ENCODE measurements at regions not wholly inside any gene's neighbourhood (a gene's known extent, or its start where the extent isn't known, plus 50 kb on each side); places are given as distances from the start of the nearest gene placed in this dataset.

DNA sequence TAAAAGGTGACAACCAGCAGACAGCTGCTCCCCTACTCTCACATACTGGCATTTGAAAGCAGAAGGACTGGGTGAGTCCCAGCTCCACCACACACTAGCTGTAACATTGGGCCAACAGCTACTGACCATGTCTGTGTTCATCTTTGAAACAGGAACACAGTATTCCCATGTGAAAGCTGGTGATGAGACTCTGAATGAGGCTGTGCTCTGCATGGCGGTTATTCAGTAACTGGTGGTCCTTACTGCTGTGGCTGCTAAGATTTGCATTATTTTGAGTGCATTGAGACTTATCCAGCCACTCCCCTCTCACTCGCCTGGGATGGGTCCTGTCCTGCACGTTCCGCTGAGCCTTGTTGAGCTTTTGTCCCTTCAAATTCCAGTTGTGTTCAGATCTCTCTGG, 342.9 kb downstream of the FOXL1 start:
- no peak for DNase-seq

DNA sequence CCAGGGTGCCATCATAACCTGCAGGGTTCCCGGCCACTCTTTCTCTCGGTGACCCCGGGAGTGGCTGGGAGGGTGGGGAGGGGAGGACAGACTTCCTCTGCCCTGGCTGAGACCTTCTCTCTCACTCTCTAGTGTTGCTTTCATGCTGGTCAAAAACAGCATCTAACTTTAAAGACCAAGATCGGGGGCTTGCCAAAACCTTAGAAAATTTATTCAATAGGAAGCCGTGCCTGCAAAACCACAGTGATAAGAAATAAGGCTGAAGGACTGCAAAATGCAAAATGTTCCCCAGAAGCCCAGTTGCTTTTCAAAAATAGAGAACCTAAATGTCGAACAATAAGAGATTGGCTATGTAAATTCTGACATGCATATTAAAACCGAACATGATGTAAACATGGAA, 344.0 kb downstream of the FOXL1 start:
- no peak for DNase-seq

DNA sequence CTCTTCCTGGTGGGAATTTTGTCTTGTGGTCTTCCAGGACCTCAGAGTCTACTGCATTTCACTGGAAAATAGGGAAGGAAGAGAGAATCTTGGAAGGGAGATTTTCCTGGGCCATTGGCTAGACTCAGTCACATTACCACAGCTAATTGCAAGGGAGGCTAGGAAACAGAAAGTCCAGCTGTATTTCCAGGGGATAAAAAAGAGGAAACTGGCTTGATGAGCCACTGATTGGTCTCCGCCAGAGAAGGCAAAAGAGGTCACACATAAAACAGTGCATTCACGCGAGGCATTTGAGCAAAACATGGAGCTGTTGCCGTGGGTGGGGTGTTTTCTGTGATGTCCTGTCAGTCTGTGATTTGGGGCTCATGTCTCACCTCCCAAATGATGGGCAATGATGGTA, 345.3 kb downstream of the FOXL1 start:
- DNase-seq: no peak

DNA sequence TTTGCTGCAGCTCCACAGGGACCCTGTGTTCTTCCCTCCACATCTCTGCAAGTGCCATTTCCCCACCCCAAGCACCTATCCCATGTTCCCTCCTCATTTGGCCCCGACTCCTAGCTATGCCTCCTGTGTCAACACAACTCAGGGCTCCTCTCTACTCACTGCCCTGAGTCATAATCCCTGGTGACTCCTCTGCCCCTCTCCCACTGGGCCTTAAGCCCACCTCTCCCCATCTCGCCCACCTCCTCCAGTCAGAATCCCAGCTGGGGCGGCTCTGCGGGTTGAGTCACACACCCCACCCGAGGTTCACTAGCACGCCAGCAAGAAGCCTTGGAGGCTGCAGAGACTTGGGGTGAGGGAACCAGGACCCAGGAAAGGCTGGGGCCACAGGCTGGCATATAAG, 346.2 kb downstream of the FOXL1 start:
- no peak for DNase-seq

DNA sequence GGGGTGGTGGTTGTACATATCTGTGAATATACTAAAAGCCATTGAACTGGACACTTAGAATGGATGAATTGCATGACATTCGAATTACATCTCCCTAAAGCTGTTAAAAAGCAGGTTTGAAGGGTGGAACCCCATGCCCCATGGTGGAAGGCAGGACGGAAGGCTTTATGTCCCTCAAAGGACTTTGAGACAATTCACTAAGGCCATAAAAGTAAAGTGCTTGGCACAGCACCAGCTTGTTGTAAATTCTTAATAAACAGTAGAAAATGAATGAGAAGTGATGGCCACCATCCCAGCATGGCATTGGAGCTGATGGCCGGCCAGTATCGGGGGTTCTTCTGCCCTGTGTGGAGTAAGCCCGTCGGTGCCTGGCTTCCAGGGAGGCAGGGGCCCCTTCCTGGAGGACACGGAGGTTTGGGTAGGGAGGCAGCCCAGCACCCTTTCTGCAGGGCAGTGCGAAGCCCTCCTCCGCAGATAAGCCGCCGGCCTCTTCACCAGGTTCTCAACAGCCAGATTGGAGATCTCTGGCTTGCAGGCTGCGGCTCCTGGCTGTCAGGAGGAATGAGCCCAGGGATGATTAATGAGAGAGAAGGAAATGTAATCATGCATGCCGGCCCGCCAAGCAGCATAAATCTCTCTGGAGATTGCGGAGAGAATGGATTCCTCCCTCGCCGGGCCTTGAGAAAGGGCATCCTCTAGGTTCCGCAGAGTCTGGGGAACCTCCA, 346.9 kb downstream of the FOXL1 start:
- DNase-seq: no peak

DNA sequence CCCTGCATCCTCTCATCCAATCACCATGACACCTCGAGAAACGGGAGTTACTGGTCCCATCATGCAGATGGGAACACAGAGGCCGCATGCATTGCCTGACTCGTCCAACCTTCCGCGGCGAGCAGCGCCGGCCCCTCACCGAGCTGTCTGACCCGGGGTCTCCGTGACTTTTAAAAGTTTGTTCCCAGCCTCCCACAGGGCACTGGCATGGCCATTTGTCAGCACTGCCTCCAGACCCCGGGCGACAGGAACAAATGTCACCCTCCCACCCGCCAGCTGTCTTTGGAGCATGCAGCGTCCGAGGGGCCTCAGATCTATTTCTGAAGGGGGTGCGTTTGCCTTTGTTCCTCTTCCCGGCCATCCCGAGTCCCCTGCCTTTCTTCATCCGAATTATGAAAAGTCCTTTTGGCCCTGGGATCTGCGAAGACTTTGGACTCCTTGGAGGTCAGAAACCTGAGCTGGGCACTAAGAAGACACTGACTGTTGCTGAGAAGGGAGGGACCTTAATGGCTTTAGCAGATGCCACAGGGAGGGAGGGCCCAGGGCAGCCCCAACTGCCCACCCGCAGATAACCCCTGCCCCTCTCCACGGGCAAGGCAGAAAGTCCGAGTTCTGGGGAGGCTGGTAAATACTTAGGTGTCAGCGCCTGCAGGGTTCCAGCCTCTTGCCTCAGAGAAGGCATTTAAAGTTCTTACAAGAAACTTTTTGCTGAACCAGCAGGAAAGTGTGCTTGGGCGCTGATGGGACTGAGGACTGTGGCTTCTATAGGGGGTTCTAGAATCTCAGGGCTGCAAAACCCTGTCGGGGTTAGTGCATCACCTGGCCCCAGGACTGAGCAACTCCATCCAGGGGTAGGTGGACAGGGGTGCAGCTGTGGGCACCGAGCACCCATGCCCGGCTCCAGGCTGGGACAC, 348.1 kb downstream of the FOXL1 start:
- no peak for DNase-seq

DNA sequence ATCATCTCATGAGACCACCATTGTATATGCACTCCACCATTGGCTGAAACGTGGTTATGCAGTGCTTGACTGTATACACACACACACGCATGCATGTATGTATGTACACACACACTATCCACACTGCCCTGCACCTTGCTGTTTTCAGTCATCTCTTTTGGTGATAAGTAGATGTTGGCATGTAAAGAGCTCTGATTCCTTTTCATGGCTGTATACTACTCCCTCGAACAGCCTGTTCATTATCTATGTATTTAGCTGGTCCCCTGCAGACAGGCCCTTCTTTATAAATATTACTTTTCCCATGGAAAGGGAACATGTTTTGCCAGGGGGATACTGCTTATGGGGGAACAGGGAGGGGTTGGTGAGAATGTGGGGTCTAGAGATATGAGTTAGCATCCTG, 349.4 kb downstream of the FOXL1 start:
- DNase-seq: no peak

DNA sequence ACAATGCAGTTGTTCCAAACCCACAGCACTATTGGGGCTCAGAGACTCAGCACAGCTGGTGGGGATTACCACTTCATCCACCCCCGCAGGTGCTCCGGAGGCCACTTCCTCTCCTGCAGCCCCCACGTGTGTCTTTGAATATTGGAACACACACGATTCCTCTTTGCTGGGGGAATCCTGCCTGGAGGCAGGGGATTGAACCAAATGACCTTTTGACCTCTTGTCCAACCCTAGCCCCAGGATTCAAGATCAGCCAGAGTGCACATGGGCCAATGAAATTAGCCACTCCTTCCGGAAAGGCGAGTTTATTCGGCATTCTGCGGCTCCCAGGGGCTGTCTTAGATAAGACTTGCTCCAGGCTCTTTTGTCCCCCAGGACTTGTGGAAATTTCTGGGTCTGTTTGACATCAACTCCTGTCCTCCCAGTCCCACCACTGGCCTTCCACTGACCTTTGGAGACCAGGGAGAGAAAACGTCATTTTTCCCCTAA, 350.2 kb downstream of the FOXL1 start:
- DNase-seq: no peak

DNA sequence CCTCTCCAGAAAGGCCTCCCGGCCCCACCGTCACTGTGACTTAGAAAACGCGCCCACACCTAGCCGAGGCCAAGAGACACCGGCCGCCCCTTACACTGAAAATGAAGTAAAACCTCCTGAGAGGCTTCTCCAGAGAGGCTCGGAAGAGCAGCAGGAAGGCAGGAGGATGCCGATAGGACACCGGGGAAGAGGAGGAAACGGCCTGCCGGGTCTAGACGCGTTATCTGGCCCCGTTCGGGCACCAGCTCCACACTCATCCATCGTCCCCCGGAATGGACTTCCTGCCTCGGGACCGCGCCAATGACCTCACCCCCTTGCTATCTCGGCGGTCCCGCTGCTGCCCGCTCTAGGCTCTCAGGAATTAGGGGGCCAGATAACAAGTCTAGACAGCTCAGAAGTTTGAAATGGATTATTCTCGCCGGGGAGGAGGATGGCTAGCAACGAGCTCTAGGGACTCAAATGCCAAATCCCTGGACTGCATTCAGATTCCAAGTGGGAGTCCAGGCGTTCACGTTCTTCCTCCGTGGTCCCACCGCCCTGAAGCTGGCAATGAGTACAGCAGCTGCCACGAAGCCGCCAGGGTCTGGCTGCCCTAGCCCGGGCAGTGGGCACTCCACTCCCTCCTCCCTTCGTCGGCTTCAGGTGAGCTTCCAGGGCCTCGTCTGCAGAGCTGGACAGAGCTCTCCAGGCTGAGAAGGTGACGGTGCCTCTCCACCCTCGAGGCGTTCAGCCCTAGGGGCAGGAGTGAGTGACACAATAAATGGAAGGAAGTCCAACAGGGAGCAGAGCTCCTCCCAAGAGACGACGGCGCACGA, 350.9 kb downstream of the FOXL1 start:
- peak; percentile 35 for DNase-seq

DNA sequence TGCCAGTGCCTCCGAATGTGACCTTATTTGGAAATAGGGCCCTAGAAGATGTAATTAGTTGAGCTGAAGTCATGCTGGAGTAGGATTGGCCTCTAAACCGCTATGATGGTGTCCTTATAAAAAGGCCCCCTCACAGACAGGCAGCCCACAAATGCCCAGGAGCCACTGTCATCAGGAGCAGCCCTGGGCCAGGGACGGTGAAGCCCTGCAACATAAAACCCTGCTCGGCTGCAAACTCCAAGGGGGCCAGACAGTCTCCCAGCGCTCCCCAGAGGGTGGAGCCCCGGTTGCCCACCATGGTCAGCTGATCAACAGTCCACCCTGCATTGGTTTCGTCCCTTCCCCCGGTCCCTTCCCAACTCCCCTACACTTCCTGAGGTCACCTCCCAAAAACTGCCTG, 351.7 kb downstream of the FOXL1 start:
- DNase-seq: no peak

DNA sequence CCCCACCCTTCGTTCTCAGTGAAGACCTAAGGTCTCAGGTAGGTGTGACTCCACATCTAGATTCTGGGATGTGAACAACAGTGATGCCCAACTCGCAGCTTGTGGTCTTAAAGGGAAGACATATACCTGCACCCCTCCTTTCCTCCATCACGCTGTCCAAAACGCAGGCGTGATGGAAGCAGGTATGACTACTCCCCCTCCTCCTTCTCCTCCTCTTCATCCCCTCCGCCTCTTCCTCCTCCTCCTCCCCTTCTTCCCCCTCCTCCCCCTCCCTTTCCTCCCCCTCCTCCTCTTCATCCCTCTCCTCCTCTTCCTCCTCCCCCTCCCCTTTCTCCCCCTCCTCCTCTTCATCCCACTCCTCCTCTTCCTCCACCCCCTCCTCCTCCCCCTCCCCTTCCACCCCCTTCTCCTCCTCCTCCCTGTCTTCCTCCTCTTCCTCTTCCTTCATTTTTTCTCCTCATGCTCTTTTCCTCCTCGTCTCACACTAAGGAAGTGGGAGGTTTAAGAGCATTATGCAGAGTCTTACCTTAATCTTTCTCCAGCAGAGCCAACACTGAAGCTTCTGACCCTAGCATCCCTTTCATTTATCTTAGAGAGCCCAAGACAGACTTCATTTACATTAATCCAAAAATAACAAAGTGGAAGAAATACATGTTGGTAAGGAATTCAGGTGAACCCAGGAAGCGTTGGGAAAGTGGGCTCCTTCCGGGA, 352.5 kb downstream of the FOXL1 start:
- DNase-seq: no peak

DNA sequence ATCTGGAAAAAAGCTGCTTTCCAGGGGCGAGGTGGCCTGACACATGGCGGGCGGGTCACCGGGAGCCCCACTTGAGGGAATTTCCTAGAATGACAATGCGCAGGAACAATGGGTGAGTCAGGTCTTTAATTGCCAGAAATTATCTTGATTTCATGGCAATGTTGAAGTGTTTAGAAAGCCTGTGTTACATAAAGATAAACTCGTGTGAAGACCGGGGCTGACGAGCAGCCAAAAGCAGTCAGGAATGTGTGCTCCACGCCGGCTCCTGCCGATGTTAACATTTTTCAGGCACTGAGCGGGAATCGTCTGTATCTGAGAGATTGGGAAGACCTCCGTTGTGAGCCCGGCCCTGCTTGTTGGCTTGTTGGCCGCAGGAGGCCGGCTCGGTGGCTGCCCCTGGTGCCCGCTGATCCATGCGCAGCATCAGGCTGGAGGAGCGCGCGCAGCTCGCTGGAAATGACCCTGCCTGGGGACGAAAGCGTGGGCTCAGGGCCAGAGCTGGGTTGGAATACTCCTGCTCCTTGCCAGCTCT, 353.1 kb downstream of the FOXL1 start:
- DNase-seq: peak; percentile 25

DNA sequence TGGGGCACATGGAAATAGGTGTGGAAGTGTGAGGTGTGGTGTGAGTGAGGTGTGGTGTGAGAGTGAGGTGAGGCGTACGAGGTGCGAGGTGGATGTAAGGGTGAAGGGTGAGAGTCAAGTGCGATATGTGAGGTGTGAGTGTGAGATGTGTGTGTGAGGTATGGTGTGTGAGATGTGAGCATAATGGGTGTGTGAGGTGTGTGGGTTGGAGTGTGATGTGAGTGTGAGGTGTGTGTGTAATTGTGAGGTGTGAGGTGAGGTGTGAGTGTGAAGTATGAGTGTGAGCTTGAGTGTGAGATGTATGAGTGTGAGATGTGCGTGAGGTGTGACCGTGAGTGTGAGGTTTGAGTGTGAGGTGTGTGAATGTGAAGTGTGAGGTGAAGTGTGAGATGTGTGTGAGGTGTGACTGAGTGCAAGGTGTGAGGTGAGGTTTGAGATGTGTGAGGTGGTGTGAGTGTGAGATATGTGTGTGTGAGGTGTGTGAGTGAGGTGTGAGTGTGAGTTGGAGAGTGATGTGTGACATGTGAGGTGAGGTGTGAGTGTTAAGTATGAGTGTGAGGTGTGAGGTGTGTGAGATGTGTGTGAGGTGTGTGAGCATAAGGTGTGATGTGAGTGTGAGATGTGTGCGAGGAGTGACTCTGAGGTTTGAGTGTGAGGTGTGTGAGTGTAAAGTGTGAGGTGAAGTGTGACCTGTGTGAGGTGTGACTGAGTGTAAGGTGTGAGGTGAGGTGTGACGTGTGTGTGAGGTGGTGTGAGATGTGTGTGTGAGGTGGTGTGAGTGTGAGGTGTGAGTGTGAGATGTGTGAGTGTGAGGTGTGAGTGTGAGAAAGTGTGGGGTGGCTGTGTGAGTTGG, 354.0 kb downstream of the FOXL1 start:
- DNase-seq: no peak

DNA sequence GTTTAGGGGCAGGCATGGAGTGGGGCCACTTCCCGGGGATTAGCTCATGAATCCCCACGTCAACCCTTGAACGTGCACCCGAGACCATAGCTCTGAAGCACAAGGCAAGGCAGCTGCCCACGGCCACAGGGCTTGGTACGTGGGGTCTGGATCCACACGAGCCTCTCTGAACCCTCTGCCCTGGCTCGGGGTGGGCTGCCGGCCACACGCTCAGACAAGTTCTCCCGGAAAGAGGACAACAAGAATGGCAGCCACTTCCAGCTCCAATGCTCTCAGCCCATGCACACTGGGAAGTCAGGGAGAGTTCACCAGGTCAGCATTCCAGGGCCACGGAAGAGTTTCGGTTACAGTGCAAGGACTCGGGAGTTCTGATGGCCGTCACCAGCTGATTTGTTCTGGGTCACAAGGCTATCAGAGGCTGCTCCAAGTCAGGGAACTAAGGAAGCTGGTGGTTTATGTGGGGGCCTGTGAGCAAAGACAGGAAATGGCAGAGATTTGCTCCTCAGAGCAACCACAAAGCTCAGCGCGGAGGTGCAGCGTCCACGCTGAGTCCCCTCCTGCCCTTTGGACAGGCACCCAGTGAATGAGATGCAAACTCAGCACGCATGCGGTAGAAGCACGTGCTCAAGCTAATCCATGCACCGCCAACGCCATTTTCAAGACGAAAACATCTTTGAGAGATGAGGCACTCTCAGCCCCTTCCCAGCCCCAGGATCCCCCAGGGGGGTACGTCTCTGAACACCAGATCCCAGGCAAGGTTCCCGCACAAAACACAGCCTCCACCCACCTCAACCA, 356.4 kb downstream of the FOXL1 start:
- no peak for DNase-seq

DNA sequence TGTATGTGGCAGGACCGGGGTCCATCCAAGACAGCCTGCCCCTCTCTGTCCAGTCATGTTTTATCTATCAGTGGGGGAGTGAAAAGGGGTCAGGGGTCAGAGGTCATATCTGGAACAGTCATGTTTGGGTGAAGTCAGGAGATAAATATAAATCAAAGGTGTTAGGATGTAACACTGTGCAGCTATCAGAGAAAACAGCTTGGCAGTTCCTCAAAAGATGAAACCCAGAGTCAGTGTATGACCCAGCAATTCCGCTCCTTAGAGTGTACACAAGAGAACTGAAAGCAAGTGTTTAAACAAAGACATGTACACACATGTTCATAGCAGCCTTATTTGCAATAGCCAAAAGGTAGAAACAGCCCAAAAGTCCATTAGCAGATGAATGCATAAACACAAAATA, 361.3 kb downstream of the FOXL1 start:
- no peak for DNase-seq

DNA sequence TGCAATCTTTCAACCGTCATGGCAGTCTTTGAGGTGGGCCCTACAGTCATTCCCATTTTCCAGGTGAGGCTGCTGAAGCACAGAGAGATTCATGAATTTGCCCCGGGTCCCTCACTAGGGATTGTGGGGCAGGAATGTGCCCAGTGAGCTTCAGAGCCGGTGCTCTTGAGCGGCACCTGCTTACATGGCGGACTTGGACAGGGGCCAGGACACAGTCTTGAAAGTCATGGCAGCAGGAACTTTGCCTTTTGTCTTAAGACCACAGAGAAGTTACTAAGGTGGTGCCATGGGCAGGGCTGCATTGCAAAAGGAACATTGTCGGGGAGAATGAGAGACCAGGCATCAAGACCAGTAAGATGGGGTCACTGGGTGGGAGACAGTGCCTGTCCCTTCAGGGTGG, 363.4 kb downstream of the FOXL1 start:
- no peak for DNase-seq

DNA sequence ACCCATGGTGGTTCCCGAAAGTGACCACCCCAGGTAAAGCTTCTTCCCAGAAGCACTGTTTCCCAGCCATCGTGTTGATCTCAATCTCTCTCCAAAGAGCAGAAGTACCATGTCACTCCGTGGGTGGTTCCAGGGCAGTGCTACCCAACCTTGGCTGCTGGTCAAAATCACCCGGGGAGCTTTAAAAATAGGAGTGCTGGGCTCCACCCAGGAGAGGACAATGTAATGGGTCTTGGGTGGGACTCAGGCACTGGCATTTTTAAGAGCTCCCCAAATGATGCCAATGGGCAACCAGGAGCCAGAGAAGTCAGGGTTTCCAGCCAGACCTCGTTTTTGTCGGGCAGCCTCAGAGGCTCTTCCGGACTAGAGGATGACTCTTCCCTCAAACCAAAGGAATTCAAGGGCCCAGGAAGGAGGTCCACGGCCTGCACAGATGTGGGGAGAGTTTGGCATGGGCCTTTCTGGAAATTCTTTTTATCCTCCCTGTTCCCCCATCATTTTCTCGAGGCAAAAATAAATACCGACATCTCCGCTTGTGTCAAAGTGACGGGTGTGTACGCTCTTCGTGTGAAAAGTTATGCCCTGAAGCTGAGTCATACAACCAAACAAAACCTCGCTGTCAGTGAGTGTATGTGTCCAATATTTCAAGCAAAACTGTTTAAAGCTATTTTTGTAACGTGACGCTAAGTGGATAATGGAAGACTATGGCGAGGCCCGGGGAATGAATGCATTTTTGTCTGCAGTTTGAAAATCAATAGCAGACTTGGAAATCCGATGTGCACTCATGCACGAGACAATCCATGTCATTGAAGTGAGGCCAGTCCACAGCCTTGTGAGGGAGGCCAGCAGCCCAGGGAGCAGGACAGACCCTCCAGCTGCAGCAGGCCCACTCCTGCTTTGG, 364.1 kb downstream of the FOXL1 start:
- DNase-seq: no peak

DNA sequence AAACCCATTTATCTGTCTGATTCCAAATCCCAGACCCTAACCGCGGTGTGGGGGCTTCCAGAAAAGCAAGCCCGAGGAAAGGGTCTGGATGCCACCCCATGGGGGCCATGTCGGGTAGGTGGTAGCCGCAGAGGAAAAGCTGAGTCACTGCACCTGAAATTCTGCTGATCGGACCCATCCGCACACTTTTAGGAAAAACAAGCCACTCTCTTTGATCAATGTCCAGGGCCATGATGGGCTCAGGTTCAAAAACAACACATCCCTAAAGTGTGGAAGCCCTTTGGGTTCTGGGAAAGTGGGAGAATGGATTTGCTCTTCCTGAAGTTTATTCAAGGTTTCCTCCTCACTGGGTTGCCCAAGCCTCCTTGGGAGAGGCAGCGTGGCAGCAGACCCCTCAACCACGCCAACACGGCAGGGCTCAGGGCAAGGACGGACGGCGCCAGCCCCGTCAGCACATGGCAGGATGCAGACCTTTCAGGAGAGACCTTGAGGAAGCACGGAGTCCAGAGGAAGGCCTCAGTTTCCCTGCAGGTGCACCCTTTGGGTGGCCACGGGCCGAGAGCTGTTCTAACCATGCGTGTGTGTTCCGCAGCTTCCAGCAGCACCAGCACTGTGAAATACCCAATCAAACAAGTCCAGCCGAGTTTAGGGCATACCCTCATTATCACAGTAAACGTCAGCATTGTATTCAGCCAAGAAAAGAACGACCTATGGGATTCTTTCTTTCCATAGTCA, 367.0 kb downstream of the FOXL1 start:
- no peak for DNase-seq

DNA sequence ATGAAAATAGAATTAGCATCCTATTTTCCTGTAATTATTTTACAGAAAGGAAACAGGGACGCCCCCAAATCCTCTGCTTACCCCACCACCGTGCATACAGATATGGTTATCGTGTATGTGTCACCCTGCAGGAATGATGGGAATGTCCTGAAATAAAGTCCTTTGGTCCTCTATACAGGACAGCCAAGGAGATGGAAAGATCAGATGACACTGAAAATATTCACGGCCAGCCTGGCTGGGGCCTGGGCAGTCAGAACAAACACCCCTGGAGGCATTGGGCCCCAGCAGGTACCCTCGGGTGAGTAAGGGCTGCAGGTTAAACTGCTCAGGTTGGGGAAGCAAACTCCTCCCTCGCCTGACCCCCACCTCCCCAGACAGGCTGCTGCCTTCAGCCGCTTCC, 368.0 kb downstream of the FOXL1 start:
- DNase-seq: no peak

Measured in hematopoietic multipotent progenitor cell treated with erythropoietin and hydrocortisone succinate and interleukin-3 and kit ligand, for 8 days (in vitro differentiated cells).